ENCODE measurements at regions not wholly inside any gene's neighbourhood (a gene's known extent, or its start where the extent isn't known, plus 50 kb on each side); places are given as distances from the start of the nearest gene placed in this dataset.

- no peak for DNase-seq (ENCODE audit: low read depth in 1 of 2, low spot score in 1 of 2)
- no peak for TF ChIP-seq JUND (IDR thresholded peaks at IDR 0.05; ENCODE audit: low read depth)
- in situ Hi-C loops (cut with HindIII; ENCODE audit: low pct_unique_long_range_greater_than_20kb, low sequenced_read_pairs): no loop called here
These were observed 174.3 kb downstream of the CEP135 start for GRCh38 chr4:56123051-56123450.

- no peak for TF ChIP-seq JUND (IDR thresholded peaks at IDR 0.05; ENCODE audit: low read depth)
- in situ Hi-C loops (cut with HindIII; ENCODE audit: low pct_unique_long_range_greater_than_20kb, low sequenced_read_pairs): no loop called here
- no peak for DNase-seq (ENCODE audit: low read depth in 1 of 2, low spot score in 1 of 2)
These were observed 170.1 kb downstream of the CEP135 start for GRCh38 chr4:56118845-56119244.

- in situ Hi-C loops (cut with HindIII; ENCODE audit: low pct_unique_long_range_greater_than_20kb, low sequenced_read_pairs): no loop called here
- no peak for DNase-seq (ENCODE audit: low read depth in 1 of 2, low spot score in 1 of 2)
- no peak for TF ChIP-seq JUND (IDR thresholded peaks at IDR 0.05; ENCODE audit: low read depth)
These were observed 169.3 kb downstream of the CEP135 start for GRCh38 chr4:56118055-56118454.

- no peak for TF ChIP-seq JUND (IDR thresholded peaks at IDR 0.05; ENCODE audit: low read depth)
- in situ Hi-C loops (cut with HindIII; ENCODE audit: low pct_unique_long_range_greater_than_20kb, low sequenced_read_pairs): no loop called here
These were observed 167.2 kb downstream of the CEP135 start for GRCh38 chr4:56115898-56116297.

GRCh38 chr4:56112377-56112776 is 163.6 kb downstream of the CEP135 start:
- no peak for DNase-seq (ENCODE audit: low read depth in 1 of 2, low spot score in 1 of 2)
- in situ Hi-C loops (cut with HindIII; ENCODE audit: low pct_unique_long_range_greater_than_20kb, low sequenced_read_pairs): no loop called here
- TF ChIP-seq JUND (IDR thresholded peaks at IDR 0.05; ENCODE audit: low read depth): no peak

More at GRCh38 chr4:56115898-56116297, 167.2 kb downstream of the CEP135 start:
- DNase-seq (ENCODE audit: low read depth in 1 of 2, low spot score in 1 of 2): no peak

- no peak for TF ChIP-seq JUND (IDR thresholded peaks at IDR 0.05; ENCODE audit: low read depth)
- DNase-seq (ENCODE audit: low read depth in 1 of 2, low spot score in 1 of 2): no peak
- in situ Hi-C loops (cut with HindIII; ENCODE audit: low pct_unique_long_range_greater_than_20kb, low sequenced_read_pairs): no loop called here
These were observed 157.7 kb downstream of the CEP135 start for GRCh38 chr4:56106180-56107147.

- in situ Hi-C loops (cut with HindIII; ENCODE audit: low pct_unique_long_range_greater_than_20kb, low sequenced_read_pairs): no loop called here
- TF ChIP-seq JUND (IDR thresholded peaks at IDR 0.05; ENCODE audit: low read depth): no peak
- no peak for DNase-seq (ENCODE audit: low read depth in 1 of 2, low spot score in 1 of 2)
These were observed 155.4 kb downstream of the CEP135 start for GRCh38 chr4:56104188-56104587.

- in situ Hi-C loops (cut with HindIII; ENCODE audit: low pct_unique_long_range_greater_than_20kb, low sequenced_read_pairs): no loop called here
- no peak for TF ChIP-seq JUND (IDR thresholded peaks at IDR 0.05; ENCODE audit: low read depth)
- no peak for DNase-seq (ENCODE audit: low read depth in 1 of 2, low spot score in 1 of 2)
These were observed 153.9 kb downstream of the CEP135 start for GRCh38 chr4:56102601-56103000.

GRCh38 chr4:56099378-56099786 is 150.6 kb downstream of the CEP135 start:
- TF ChIP-seq JUND (IDR thresholded peaks at IDR 0.05; ENCODE audit: low read depth): no peak
- in situ Hi-C loops (cut with HindIII; ENCODE audit: low pct_unique_long_range_greater_than_20kb, low sequenced_read_pairs): no loop called here
- DNase-seq (ENCODE audit: low read depth in 1 of 2, low spot score in 1 of 2): no peak

- in situ Hi-C loops (cut with HindIII; ENCODE audit: low pct_unique_long_range_greater_than_20kb, low sequenced_read_pairs): no loop called here
- TF ChIP-seq JUND (IDR thresholded peaks at IDR 0.05; ENCODE audit: low read depth): no peak
These were observed 144.8 kb downstream of the CEP135 start for GRCh38 chr4:56093576-56093975.

GRCh38 chr4:56092540-56092939 is 143.8 kb downstream of the CEP135 start:
- no peak for TF ChIP-seq JUND (IDR thresholded peaks at IDR 0.05; ENCODE audit: low read depth)
- DNase-seq (ENCODE audit: low read depth in 1 of 2, low spot score in 1 of 2): no peak
- in situ Hi-C loops (cut with HindIII; ENCODE audit: low pct_unique_long_range_greater_than_20kb, low sequenced_read_pairs): no loop called here

More at GRCh38 chr4:56093576-56093975, 144.8 kb downstream of the CEP135 start:
- DNase-seq (ENCODE audit: low read depth in 1 of 2, low spot score in 1 of 2): no peak

- TF ChIP-seq JUND (IDR thresholded peaks at IDR 0.05; ENCODE audit: low read depth): no peak
- in situ Hi-C loops (cut with HindIII; ENCODE audit: low pct_unique_long_range_greater_than_20kb, low sequenced_read_pairs): no loop called here
- no peak for DNase-seq (ENCODE audit: low read depth in 1 of 2, low spot score in 1 of 2)
These were observed 137.8 kb downstream of the CEP135 start for GRCh38 chr4:56086561-56086960.

GRCh38 chr4:56086073-56086541 is 137.4 kb downstream of the CEP135 start:
- no peak for TF ChIP-seq JUND (IDR thresholded peaks at IDR 0.05; ENCODE audit: low read depth)
- in situ Hi-C loops (cut with HindIII; ENCODE audit: low pct_unique_long_range_greater_than_20kb, low sequenced_read_pairs): no loop called here
- no peak for DNase-seq (ENCODE audit: low read depth in 1 of 2, low spot score in 1 of 2)

Data from T47D (cell line).